Ammon's horn (tissue), 1 donor: ENCODE measurements at regions not wholly inside any gene's neighbourhood (a gene's known extent, or its start where the extent isn't known, plus 50 kb on each side); places are given as distances from the start of the nearest gene placed in this dataset.

ENCODE experiments used
- DNase-seq: peaks from one replicate; pipeline ENCODE4 v3.0.0-alpha.2; 2016; ENCODE audit warnings: low spot score

DNA sequence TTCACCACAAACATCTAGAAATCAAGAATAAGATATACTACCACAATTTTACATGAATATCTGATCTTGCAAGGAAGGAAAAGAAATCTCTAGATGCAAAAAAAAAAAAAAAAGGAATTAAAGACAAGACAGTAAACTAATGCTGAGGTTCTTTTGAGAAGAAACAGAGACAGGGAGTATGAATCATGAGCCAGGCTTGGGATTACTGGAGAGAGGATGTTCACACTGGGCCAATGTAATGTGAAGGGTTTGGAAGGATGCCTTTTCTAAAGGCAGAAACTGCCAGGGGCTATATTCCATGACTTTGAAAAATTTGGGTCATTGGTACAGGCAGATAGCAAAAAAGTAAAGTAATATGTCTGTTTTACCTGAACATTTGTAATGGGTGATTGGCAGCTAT, 573.0 kb upstream of the IGFBP3 start:
- DNase-seq = no peak

DNA sequence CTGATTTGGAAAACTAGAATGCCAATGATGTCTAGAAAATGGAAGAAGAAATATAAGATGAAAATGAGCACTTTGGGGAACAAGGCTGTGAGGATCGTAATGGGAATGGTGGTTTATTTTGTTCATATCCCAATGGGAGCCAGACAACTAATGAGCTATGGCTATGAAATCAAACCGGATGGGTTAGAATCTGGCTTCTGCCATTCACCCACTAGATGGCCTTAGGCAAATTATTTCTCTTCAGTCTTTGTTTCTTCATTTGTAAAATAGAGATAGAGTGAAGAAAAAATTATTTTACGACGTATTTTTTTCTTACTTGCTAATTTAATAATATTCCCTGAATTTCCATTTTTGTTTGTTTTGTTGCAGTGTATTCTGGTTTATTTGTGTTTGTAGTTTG, 572.1 kb upstream of the IGFBP3 start:
- no peak for DNase-seq

DNA sequence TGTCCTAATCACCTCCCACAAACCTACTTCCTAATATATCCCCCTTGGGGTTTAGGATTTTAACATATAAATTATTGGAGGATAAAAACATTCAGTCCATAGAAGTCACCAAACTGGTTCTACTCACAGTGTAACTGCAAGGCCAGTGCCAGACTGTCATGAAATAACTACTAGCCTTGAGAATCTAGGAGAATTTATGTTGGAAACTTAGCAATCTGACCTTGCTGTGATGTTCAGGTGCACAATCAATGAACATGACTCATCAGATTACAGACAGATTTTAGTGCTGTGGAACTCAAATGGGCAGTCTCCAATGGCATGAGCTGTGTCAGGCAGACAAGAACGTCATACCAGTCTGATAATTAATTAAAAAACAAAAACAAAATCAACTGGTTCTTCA, 571.4 kb upstream of the IGFBP3 start:
- no peak for DNase-seq

DNA sequence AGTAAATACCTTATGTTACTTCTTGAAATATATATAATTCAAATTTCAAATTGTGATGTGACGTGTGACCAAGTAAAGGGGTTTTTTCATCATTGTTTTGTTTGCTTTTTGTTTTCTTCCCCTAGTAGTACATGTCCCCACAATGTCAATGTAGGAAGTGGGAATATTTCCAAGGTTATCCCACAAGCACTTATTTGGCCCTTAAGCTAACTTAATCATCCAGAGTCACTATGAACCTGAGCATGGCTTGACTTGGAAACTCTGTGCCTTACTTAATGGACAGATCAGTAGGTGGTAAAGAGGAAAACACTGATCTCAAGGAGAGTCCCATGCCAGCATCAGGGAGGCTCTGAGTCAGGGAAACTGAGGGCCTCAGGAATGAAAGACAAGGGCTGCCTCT, 569.3 kb upstream of the IGFBP3 start:
- DNase-seq = no peak

DNA sequence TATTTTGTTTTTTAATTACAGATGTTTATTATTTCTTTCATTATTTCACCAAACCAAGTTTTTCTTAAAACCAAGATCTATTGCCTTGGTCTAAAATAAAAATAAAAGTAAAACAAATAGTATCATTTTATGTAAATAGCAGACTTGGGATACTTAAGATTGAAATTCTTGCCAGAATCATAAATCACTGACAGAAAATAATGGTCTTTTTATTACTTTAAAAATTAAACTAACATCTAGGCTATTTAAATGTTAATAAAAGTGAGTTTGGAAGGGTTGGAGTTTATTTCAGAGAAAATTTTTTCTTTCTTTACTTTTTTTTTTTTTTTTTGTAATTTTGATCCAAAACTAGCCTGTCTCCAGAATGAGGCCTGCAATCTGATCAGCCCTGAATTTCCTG, 568.0 kb upstream of the IGFBP3 start:
- no peak for DNase-seq

DNA sequence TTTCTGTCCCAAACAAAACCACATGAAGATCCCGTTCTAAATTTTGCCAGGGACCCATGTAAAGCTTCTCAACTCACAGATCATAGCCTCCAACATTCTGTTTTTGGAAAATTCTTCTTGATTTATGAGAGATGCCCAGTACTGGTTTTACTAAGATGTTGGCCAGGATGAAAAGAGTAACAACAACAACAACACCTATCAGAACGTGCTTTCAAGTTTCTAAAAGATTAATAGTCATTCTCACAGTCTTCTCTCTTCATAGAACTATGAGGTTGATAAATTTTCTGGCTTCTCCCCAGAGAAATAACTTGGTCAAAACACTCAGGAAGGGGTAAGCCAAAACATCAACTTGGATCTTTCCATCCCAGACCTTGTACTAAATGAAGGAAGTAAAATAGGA, 567.5 kb upstream of the IGFBP3 start:
- DNase-seq = no peak

DNA sequence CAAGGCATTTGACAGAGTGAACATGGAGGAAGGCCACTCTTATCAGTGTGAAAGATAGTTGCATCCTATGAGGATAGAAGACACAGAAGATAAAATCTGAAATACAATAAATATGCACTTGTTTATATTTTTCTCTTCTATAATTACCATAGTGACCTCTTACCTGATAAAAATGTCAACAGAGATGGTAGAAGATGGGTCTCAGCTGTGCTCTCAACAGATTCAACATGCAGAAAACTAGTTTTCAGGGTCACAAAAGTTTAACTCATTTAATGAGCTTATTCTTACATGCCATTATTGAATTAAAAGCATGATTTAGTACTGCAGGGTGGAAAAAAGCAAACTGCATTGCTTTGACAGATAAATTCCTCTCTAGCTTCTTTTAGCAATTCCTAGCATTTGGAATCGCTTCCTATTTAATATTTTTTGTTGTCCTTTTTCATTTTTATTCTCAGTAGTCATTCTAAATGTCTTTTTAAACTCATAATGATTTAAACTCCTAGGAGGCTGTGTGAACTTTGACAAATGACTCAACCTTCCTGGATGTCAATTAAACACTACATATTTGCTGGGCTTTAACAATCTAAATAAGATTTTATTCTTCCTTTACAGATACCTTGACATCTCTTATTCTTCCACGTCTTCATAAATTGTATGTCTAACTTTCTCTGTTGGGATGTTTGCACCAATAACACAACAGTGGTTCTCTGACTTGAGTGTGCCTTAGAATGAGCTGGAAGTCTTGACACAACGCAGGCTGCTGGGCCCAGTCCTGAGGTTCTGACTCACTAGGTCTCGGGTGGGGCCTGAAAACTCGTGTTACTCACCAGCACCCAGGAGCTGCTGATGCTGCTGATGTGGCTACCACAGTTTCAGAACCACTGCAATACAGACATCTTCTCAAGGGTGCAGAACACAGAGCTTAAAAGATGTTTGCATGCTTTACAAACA, 565.5 kb upstream of the IGFBP3 start:
- no peak for DNase-seq

DNA sequence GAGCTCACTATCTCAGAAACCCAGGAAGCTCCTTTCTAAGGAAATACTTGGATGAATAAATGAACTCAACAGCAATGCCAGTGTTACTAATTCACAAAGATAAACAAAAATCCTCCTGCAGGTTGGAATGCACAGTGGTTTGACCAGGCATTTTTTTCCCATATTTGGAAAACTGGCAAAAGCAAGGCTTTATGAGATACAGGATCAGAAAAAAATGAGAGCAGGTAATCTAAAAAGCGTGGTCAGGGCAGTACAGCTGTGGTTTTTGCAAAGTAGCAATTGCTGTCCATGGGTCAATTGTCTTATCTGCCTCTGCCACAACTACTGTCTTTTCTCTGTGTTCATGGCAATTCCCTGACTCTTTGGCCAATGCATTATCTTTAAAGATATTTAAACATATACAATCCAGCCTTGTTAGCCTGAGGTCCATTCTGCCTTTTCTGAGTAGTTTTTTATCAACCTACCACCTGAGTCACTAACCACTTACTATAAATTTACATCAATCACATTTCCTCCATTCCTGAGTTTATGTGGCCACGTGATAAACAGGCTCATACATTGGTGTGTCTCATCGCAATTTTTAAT, 564.5 kb upstream of the IGFBP3 start:
- no peak for DNase-seq

DNA sequence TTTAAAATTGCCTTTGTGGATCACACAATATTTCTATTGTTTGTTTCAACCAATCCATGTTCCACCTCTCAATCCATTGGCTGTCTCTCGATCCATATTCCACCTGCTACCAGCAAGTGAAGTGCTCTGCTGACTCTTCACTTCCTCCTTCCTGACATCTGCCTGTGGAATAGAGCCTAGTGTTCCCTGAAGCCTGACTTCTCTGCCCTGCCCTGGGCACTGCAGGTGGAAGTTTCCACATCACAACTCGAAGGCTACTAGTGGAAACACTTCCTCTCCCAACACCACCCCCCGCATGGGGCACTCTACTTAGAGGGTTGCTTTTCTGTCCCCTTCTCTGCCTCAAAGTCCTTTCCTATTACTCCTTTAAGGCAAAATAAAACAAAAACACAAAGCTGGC, 563.8 kb upstream of the IGFBP3 start:
- DNase-seq = no peak

DNA sequence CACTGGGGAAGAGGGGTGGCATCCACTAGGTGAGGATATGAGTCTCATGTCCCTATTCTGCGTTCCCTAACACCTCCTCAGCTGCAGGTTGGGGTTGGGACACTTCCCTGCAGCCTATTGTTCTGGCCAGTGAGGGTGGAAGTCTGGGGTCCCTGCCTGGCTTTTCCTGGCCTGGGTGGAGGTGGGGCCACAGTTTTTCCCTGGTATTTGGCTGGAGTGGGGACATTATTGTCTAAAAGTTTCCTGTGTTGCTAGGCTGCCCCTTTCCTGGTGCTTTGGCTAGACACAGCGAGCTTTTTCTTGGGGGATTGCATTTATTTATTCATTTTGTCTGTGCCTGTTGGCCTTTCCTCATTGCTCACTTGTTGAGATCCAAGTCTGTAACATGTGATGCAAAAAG, 559.5 kb upstream of the IGFBP3 start:
- no peak for DNase-seq

DNA sequence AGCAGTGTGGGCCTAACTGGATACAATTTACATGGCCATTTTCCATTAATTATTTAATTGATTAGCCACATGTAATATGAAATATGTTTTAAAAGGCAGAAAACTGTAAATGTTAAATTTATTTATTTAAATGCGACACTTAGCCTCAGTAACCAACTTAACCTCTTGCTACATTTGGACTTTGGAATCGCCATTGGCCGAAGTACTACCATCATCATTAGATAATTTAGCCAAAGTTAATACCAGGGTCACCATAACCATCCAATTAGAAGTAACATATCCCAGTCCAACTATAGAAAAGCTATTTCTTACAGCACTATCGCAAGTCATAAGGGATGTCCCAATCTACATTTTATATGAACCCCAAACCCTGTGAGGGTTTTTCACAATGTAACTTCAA, 558.6 kb upstream of the IGFBP3 start:
- no peak for DNase-seq

DNA sequence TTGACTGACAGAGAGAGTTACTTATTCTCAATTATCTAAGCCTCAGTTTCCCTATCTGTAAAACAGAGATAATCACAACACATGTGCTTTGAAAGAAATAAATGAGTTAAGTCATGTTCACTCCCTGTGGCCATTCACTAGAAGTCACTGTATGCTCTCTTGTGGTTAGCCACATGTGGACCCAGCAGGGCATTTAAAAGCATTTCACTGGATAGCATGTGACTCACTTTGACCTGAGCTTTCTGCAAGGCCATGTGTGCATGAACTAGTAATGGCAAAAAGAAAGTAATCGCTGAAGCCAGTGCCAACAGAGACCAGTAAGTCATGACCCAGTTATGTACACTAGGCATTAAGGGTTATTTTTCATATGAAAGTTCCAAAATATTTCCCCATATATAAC, 557.0 kb upstream of the IGFBP3 start:
- no peak for DNase-seq

DNA sequence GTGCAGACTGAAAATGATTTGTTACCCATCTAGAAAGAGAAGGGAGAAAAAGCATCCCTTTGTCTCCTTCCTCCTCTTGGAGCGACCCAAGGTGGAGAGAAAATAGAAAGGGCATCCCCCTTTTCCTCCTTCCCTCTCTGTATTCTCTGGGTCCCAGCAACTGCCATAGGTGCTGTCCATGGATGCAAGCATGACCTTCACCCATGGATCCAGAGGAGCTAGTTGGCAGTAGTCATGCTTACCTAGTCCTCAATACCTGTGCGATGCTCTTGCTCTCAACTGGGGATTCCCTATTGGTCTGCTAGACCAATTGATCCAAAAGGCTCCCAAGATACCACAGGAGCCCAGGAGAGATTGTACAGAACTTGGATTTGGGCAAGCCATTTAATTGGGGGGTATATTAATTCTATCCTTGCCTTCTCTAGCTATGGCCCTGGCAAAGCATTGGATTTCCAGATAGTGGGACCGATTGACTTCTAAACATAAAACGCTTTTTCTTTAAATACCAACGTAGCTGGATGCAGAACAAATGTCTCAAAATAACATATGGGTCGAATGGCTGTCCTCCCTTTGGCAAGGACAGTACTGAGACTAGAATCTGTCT, 547.8 kb upstream of the IGFBP3 start:
- DNase-seq = no peak

DNA sequence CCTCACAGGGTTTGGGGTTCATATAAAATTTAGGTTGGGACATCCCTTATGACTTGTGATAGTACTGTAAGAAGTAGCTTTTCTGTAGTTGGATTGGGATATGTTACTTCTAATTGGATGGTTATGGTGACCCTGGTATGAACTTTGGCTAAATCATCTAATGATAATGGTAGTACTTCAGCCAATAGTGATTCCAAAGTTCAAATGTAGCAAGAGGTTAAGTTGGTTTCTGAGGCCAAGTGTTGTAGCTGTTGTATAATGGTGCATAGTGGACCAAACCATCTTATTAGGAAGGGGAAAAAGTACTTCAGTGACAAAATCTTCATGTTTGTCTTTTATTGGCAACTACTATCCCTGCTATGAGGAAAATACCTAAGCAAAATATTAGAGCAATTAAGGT, 542.1 kb upstream of the IGFBP3 start:
- DNase-seq = no peak

DNA sequence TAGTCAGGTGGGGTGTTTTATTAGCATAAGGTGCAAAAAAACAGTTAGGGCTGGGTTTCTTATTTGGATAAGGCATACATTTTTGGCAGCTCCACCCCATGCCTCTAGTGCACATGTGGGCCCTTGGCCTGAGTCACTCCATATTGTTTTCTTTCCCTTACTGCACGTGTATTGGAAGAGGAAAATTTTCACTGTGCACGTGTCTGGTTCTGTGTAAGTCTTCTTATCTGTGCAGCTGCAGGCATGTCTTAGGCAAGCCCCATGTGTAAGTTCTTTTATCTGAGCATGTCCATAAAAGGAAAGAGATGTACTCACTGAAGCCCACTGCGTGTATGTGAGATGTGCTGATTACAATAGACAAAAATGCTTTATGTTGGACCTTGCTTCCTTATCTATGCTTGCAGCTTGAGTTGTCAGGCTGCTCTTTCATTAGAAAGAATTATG, 540.3 kb upstream of the IGFBP3 start:
- no peak for DNase-seq

DNA sequence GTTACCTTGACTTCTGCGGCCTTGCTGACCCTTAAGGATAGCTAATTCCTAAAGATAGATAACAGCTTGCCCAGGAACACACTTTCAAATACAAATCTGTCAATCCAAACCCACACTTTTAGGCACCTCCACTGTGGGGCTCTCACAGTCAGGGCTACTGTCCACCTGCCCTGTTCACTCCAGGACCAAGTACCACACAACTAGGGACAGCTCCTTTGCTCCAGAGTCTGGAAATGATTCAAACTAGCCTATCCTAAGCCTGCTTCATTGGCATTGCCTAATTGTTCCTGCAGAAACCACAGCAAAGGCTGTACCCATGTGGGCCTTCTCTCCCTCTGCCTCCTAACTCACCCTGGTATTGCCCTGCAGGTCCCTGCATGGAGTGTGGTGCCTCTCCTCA, 538.9 kb upstream of the IGFBP3 start:
- no peak for DNase-seq

DNA sequence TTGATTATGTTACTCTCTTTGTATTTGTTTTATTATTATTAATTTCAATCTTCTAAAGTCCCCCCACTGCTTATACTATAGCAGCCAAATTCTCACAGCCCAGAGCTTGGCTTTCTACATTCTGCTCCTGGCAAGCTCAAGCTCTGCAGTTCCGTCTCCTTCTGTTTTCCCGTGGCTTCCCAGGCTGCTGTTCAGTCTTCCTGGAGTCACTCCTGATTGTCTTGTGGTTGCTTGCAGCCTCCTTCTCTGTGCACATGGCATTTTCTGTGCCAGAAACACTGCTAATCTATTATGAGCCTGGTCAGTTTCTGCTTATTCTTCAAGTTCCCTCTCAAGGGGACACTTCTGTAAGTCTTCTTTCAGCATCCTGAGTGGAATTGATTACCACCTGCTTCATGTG, 533.7 kb upstream of the IGFBP3 start:
- DNase-seq = peak; percentile 8

DNA sequence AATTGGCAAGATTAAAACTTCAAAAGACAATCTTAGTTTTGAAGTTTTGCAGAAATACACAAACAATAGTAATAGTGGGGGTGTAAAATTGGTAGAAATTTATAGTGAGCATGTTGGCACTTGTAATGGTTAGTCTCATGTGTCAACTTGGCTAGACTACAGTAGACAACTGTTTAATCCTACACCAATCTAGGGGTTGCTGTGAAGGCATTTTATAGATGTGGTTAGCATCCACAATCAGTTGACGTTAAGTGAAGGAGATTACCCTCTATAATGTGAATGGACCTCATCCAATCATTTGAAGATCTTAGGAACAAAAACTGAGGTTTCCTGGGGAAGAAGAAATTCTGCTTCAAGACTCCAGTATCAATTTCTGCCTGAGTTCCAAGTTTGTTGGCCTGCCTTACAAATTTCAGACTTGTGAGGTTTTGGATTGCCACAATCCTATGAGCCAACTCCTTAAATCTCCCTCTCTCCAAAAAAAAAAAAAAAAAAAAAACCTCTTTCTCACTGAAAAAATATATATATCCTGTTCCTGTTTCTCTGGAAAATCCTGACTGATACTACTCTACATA, 531.6 kb upstream of the IGFBP3 start:
- DNase-seq = no peak

DNA sequence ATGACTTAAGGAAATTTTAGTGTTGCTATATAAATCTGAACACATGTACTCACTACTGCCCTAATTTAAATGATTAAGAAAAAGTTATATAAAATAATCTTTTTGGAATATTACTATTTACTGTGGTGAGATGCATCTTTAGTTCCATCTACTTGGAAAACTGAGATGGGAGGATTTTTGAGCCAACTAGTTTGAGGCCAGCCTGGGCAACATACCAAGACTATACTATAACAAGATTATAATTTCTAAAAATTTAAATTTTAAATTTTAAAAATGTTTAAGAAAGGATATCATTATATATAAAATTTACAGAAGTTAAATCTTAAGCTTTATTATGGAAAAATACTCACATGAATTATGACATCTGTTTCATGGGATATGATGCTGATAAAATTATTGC, 530.8 kb upstream of the IGFBP3 start:
- DNase-seq = no peak

DNA sequence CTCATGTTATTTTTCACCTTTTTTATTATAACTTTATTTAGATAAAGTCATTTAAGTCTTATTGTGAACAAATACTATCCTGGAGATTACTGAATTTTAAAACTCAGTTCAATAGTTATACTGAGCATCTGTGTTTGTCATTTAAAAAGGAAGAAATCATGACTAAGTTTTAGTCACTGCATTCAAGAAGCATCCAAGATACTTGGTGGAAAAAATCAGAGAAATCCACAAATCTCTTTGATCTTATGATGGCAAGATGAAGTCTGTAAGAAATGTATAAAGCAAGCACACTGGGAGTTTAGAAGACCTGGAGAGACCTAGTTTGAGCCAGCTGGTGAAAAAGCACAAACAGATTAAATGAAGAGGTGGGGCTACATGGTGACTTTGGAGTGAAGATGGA, 529.8 kb upstream of the IGFBP3 start:
- DNase-seq = no peak

DNA sequence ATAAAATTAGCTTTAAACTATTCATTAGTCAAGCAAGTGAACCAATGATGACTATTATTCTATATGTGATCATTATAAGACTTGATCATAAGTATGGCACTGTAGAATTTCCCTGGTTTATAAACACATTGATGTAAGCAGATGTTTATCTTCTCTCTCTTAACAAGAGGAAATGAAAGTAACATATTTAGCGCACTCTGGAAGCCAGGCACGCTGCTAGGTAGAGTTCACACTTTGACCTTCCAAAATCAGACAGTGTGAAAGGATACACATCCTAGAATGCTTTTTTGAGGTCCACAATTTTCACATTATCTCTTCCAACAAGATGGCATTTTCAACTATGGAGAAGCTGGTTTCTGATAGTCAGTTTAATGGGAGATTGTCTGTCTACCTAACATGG, 529.4 kb upstream of the IGFBP3 start:
- no peak for DNase-seq

DNA sequence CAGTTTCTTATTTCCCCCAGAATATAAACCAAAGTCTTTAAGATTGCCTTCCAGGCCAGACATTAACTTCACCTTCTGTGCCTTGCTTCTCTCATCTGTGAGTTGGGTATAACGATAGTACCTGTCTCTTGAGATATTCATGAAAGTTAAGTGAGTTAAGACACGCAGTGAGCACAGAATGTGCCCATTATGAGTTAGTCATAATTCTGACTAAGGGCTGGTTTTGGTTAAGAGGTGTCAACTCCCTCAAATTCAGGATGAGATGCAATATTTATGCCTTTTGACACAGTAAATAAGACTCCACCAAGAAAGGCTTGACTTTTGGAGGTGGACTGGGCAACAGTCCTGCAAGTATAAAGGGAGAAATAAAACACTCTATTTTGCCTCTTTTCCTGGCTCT, 528.7 kb upstream of the IGFBP3 start:
- no peak for DNase-seq

DNA sequence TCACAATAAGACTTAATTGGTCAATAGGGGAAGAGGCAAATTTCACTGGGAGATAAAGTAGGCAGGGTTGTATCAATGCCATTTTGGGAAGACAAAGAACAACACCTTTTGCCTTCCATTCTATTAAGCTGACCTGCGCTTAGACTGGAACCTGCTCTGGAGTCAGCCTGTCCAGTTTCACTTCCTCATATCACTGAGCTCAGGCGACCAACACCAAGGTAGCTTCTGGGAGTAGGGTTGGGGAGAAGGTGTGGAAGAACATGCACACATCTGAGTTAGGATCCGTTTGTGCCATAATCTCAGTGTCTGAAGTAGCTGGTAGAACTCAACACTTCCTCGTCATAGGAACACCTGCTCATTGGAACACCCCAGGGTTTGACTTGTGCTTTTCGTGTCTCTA, 527.4 kb upstream of the IGFBP3 start:
- no peak for DNase-seq
